Common myeloid progenitor, CD34-positive (primary cell): ENCODE measurements at regions not wholly inside any gene's neighbourhood (a gene's known extent, or its start where the extent isn't known, plus 50 kb on each side); places are given as distances from the start of the nearest gene placed in this dataset.

Experiments used
- CTCF ChIA-PET: fragments of 350-600 bp; sonication (Branson Sonifier 250); formaldehyde crosslinking; loops from one replicate; lab custom pipeline; 2021; ENCODE audit warnings: antibody characterized with exemption; lab: Charles Lee
- POLR2A ChIA-PET: fragments of 350-600 bp; sonication (Branson Sonifier 250); formaldehyde crosslinking; loops from one replicate; lab custom pipeline; 2021; ENCODE audit warnings: antibody characterized with exemption; lab: Charles Lee
- DNase-seq, 3 donors: peaks; one replicate each; pipeline versions ENCODE4 v3.0.0 to v3.0.0-alpha.2; 2013
- H3K27ac ChIP-seq, 2 experiments: 1 replicate in 1 of 2; 2 replicates in 1 of 2; pipeline ENCODE4 v1.7.0; 2013; ENCODE audit warnings: inconsistent platforms in 2 of 2, low read length in 2 of 2, mild to moderate bottlenecking in 2 of 2, low read depth in 1 of 2, moderate library complexity in 1 of 2; ENCODE audit not compliant: severe bottlenecking in 2 of 2, insufficient read depth in 1 of 2, poor library complexity in 1 of 2
- H3K27me3 ChIP-seq, 5 experiments: replicated peaks in 2 of 5; 1 replicate in 3 of 5; 2 replicates in 2 of 5; pipeline versions ENCODE4 v1.6.1 to v1.7.0; 2013; ENCODE audit warnings: low read length in 4 of 5, mild to moderate bottlenecking in 2 of 5, moderate library complexity in 2 of 5, inconsistent platforms in 1 of 5; ENCODE audit not compliant: insufficient read depth in 5 of 5, control insufficient read depth in 4 of 5
- H3K36me3 ChIP-seq, 4 experiments: 1 replicate in 2 of 4; 2 replicates in 2 of 4; pipeline versions ENCODE4 v1.6.1 to v1.7.0; 2013; ENCODE audit warnings: low read length in 3 of 4, control low read depth in 1 of 4, mild to moderate bottlenecking in 1 of 4; ENCODE audit not compliant: control insufficient read depth in 4 of 4, insufficient read depth in 4 of 4
- H3K4me1 ChIP-seq, 4 experiments: 1 replicate in 3 of 4; 2 replicates in 1 of 4; pipeline versions ENCODE4 v1.6.1 to v1.7.1; 2013; ENCODE audit warnings: low read length in 3 of 4, mild to moderate bottlenecking in 3 of 4, control low read depth in 1 of 4, inconsistent platforms in 1 of 4, moderate library complexity in 1 of 4; ENCODE audit not compliant: control insufficient read depth in 4 of 4, insufficient read depth in 4 of 4; ENCODE audit errors: control extremely low read depth in 1 of 4
- H3K4me3 ChIP-seq, 7 experiments: 1 replicate in 4 of 7; 2 replicates in 3 of 7; pipeline versions ENCODE4 v1.5.1 to v1.7.0; 2013; ENCODE audit warnings: mild to moderate bottlenecking in 7 of 7, low read length in 6 of 7, moderate library complexity in 6 of 7, inconsistent platforms in 2 of 7, low read depth in 2 of 7, control low read depth in 1 of 7; ENCODE audit not compliant: insufficient read depth in 4 of 7, control insufficient read depth in 1 of 7; ENCODE audit errors: extremely low read depth in 1 of 7
- H3K9me3 ChIP-seq, 5 experiments: 1 replicate in 4 of 5; 2 replicates in 1 of 5; pipeline versions ENCODE4 v1.6.1 to v1.7.1; 2013; ENCODE audit warnings: low read length in 4 of 5, mild to moderate bottlenecking in 2 of 5, inconsistent platforms in 1 of 5, low read depth in 1 of 5, moderate library complexity in 1 of 5; ENCODE audit not compliant: control insufficient read depth in 4 of 5, insufficient read depth in 2 of 5; ENCODE audit errors: control extremely low read depth in 1 of 5
- WGBS: methylation state at CpG from one replicate; pipeline ENCODE4 v1.1.5; 2013; ENCODE audit not compliant: insufficient coverage; 5-methylcytosine and 5-hydroxymethylcytosine counted together

- WGBS: no CpG with 5 or more reads among the region's 2 CpGs
- ChIA-PET CTCF (no interaction called here), POLR2A (no interaction called here)
- H3K27me3 ChIP-seq: no peaks in the 10 kb centered on the region
- H3K9me3 ChIP-seq: no peaks in the 10 kb centered on the region
- no peaks in the 10 kb centered on the region for H3K36me3 ChIP-seq
- no peak overlapping the region for H3K27ac ChIP-seq
- H3K4me1 ChIP-seq: no peaks in the 10 kb centered on the region
- no peak overlapping the region for H3K4me3 ChIP-seq
- no peak for DNase-seq
Measured at GRCh38 chrY:8794561-8794960, 542.7 kb upstream of the TSPY4 start.

GRCh38 chrY:8804317-8804716 is 532.9 kb upstream of the TSPY4 start:
- POLR2A ChIA-PET: no interaction called here

GRCh38 chrY:8807648-8808408 is 529.4 kb upstream of the TSPY4 start:
- no peaks in the 10 kb centered on the region for H3K36me3 ChIP-seq
- no peak overlapping the region for H3K27ac ChIP-seq
- no peaks in the 10 kb centered on the region for H3K4me1 ChIP-seq
- WGBS: no CpG with 5 or more reads among the region's 5 CpGs
- DNase-seq: no peak
- ChIA-PET POLR2A (no interaction called here), CTCF (no interaction called here)
- H3K9me3 ChIP-seq: no peaks in the 10 kb centered on the region
- H3K27me3 ChIP-seq: no peaks in the 10 kb centered on the region
- no peak overlapping the region for H3K4me3 ChIP-seq

More at GRCh38 chrY:8804317-8804716, 532.9 kb upstream of the TSPY4 start:
- no peaks in the 10 kb centered on the region for H3K27me3 ChIP-seq
- no peak overlapping the region for H3K27ac ChIP-seq
- H3K4me1 ChIP-seq: no peaks in the 10 kb centered on the region
- whole genome bisulfite sequencing: no CpG with 5 or more reads among the region's 3 CpGs
- CTCF ChIA-PET: no interaction called here
- no peaks in the 10 kb centered on the region for H3K36me3 ChIP-seq
- DNase-seq: no peak
- no peak overlapping the region for H3K4me3 ChIP-seq
- no peaks in the 10 kb centered on the region for H3K9me3 ChIP-seq

GRCh38 chrY:8808611-8809010 is 528.7 kb upstream of the TSPY4 start:
- Histone ChIP-seq H3K4me3 (no peak overlapping the region), H3K27ac (no peak overlapping the region), H3K9me3 (no peaks in the 10 kb centered on the region), H3K4me1 (no peaks in the 10 kb centered on the region), H3K27me3 (no peaks in the 10 kb centered on the region), H3K36me3 (no peaks in the 10 kb centered on the region)
- DNase-seq: no peak
- ChIA-PET CTCF (no interaction called here), POLR2A (no interaction called here)
- no CpG with 5 or more reads among the region's 3 CpGs for WGBS

GRCh38 chrY:8809076-8809475 is 528.2 kb upstream of the TSPY4 start:
- H3K4me1 ChIP-seq: no peaks in the 10 kb centered on the region
- ChIA-PET POLR2A (no interaction called here), CTCF (no interaction called here)
- no peak overlapping the region for H3K4me3 ChIP-seq
- no peak overlapping the region for H3K27ac ChIP-seq
- no peak for DNase-seq
- no CpG with 5 or more reads among the region's 2 CpGs for WGBS
- no peaks in the 10 kb centered on the region for H3K27me3 ChIP-seq
- no peaks in the 10 kb centered on the region for H3K36me3 ChIP-seq
- H3K9me3 ChIP-seq: no peaks in the 10 kb centered on the region

- Histone ChIP-seq H3K27ac (no peak overlapping the region), H3K9me3 (no peaks in the 10 kb centered on the region), H3K4me3 (no peak overlapping the region), H3K27me3 (no peaks in the 10 kb centered on the region), H3K36me3 (no peaks in the 10 kb centered on the region), H3K4me1 (no peaks in the 10 kb centered on the region)
- DNase-seq: no peak
- CTCF ChIA-PET: no interaction called here
- POLR2A ChIA-PET: no interaction called here
- WGBS: no CpG with 5 or more reads among the region's 2 CpGs
Measured at GRCh38 chrY:8814143-8814542, 523.1 kb upstream of the TSPY4 start.

GRCh38 chrY:8815616-8816015 is 521.6 kb upstream of the TSPY4 start:
- Histone ChIP-seq H3K9me3 (no peaks in the 10 kb centered on the region), H3K4me1 (no peaks in the 10 kb centered on the region), H3K27me3 (no peaks in the 10 kb centered on the region), H3K27ac (no peak overlapping the region), H3K36me3 (no peaks in the 10 kb centered on the region), H3K4me3 (no peak overlapping the region)
- no CpG with 5 or more reads among the region's 1 CpG for WGBS
- ChIA-PET POLR2A (no interaction called here), CTCF (no interaction called here)
- DNase-seq: no peak
